CD14-positive monocyte (primary cell): ENCODE measurements at regions not wholly inside any gene's neighbourhood (a gene's known extent, or its start where the extent isn't known, plus 50 kb on each side); places are given as distances from the start of the nearest gene placed in this dataset.
A peak's percentile ranks its signal among the peaks of the same experiment; 100 is the strongest.

Experiments used
- DNase-seq, 3 donors: peaks; one replicate each; pipeline ENCODE4 v3.0.0-alpha.2; 2011 to 2022
- H2AFZ ChIP-seq: 2 replicates; pipeline ENCODE4 v1.6.0; 2012; ENCODE audit warnings: mild to moderate bottlenecking, low read depth, low read length, inconsistent platforms; ENCODE audit not compliant: insufficient read depth, poor library complexity, severe bottlenecking
- H3K27ac ChIP-seq, 2 donors: 1 replicate in 1 of 2; 2 replicates in 1 of 2; pipeline ENCODE4 v1.5.1; 2012 to 2013; ENCODE audit warnings: low read length in 2 of 2, control low read depth in 1 of 2, inconsistent platforms in 1 of 2, low read depth in 1 of 2, mild to moderate bottlenecking in 1 of 2
- H3K27me3 ChIP-seq, 2 donors: one replicate each; pipeline versions ENCODE4 v1.6.0 to v1.6.1; 2011 to 2013; ENCODE audit warnings: low read length in 2 of 2; ENCODE audit not compliant: control insufficient read depth in 2 of 2, insufficient read depth in 2 of 2
- H3K36me3 ChIP-seq, 2 donors: replicated peaks in 1 of 2; 1 replicate in 1 of 2; 2 replicates in 1 of 2; pipeline versions ENCODE4 v1.5.1 to v1.6.1; 2012 to 2013; ENCODE audit warnings: low read length in 2 of 2, control low read depth in 1 of 2, inconsistent platforms in 1 of 2, mild to moderate bottlenecking in 1 of 2; ENCODE audit not compliant: insufficient read depth in 2 of 2, control insufficient read depth in 1 of 2
- H3K4me1 ChIP-seq, 2 donors: 1 replicate in 1 of 2; 2 replicates in 1 of 2; pipeline versions ENCODE4 v1.5.1 to v1.6.1; 2012 to 2013; ENCODE audit warnings: low read length in 2 of 2, control low read depth in 1 of 2, inconsistent platforms in 1 of 2, mild to moderate bottlenecking in 1 of 2, moderate library complexity in 1 of 2; ENCODE audit not compliant: insufficient read depth in 2 of 2, control insufficient read depth in 1 of 2
- H3K4me2 ChIP-seq: replicated peaks from 2 replicates; pipeline ENCODE3; 2012; ENCODE audit warnings: low read length, moderate library complexity, mild to moderate bottlenecking; ENCODE audit not compliant: poor library complexity, severe bottlenecking; ENCODE audit errors: extremely low read depth
- H3K4me3 ChIP-seq, 3 experiments: fragments of 200-600 bp in 1 of 3; sonication (generic) in 1 of 3; replicated peaks in 1 of 3; 1 replicate in 2 of 3; 2 replicates in 1 of 3; pipeline ENCODE4 v1.5.1; 2011 to 2013; ENCODE audit warnings: low read length in 3 of 3, mild to moderate bottlenecking in 3 of 3, control low read depth in 2 of 3, low read depth in 2 of 3, inconsistent platforms in 1 of 3, moderate library complexity in 1 of 3
- H3K79me2 ChIP-seq: 2 replicates; pipeline ENCODE4 v1.6.0; 2012; ENCODE audit warnings: mild to moderate bottlenecking, control low read depth, inconsistent platforms, low read length, moderate library complexity; ENCODE audit not compliant: insufficient read depth
- H3K9ac ChIP-seq: 2 replicates; pipeline ENCODE4 v1.6.0; 2017; ENCODE audit warnings: low read length, mild to moderate bottlenecking; ENCODE audit not compliant: insufficient read depth, poor library complexity, severe bottlenecking
- H3K9me3 ChIP-seq, 2 donors: replicated peaks in 1 of 2; 1 replicate in 1 of 2; 2 replicates in 1 of 2; pipeline versions ENCODE4 v1.5.1 to v1.6.1; 2012 to 2013; ENCODE audit warnings: low read length in 2 of 2, control low read depth in 1 of 2; ENCODE audit not compliant: control insufficient read depth in 1 of 2, insufficient read depth in 1 of 2
- H4K20me1 ChIP-seq: 2 replicates; pipeline ENCODE4 v1.6.0; 2012; ENCODE audit warnings: mild to moderate bottlenecking, low read length, control low read depth, moderate library complexity; ENCODE audit not compliant: insufficient read depth
- H3K27ac Mint-ChIP-seq, 7 donors: one replicate each; pipeline ENCODE4 v1.8.0; 2020; ENCODE audit warnings: mild to moderate bottlenecking in 7 of 7, mixed read lengths in 7 of 7, moderate library complexity in 6 of 7, inconsistent platforms in 2 of 7
- H3K27me3 Mint-ChIP-seq, 3 donors: one replicate each; pipeline ENCODE4 v1.8.0; 2021 to 2022; ENCODE audit warnings: low read depth in 3 of 3, mild to moderate bottlenecking in 3 of 3, mixed read lengths in 3 of 3, moderate library complexity in 3 of 3, inconsistent platforms in 1 of 3
- H3K36me3 Mint-ChIP-seq, 2 donors: one replicate each; pipeline ENCODE4 v1.8.0; 2020; ENCODE audit warnings: mixed read lengths in 2 of 2, inconsistent platforms in 1 of 2, mild to moderate bottlenecking in 1 of 2
- H3K4me1 Mint-ChIP-seq: one replicate; pipeline ENCODE4 v1.8.0; 2020; ENCODE audit warnings: mild to moderate bottlenecking, mixed read lengths
- H3K4me3 Mint-ChIP-seq, 2 donors: one replicate each; pipeline ENCODE4 v1.8.0; 2020; ENCODE audit warnings: mild to moderate bottlenecking in 2 of 2, mixed read lengths in 2 of 2, moderate library complexity in 1 of 2
- H3K9me3 Mint-ChIP-seq, 7 donors: one replicate each; pipeline ENCODE4 v1.8.0; 2020 to 2022; ENCODE audit warnings: mixed read lengths in 7 of 7, mild to moderate bottlenecking in 6 of 7, moderate library complexity in 6 of 7, inconsistent platforms in 2 of 7
- CTCF ChIP-seq: fragments of 200-600 bp; IDR thresholded peaks from one replicate; pipeline ENCODE4 v1.8.0; 2022; ENCODE audit warnings: antibody characterized with exemption, mild to moderate bottlenecking
- WGBS: methylation state at CpG from one replicate; pipeline ENCODE4 v1.1.5; 2013; ENCODE audit warnings: missing lambda C conversion rate; ENCODE audit not compliant: insufficient coverage; 5-methylcytosine and 5-hydroxymethylcytosine counted together
- intact Hi-C, 2 donors: fragments of 100-400 bp; cut with micrococcal nuclease; formaldehyde crosslinking; loops; one replicate each; pipeline versions ENCODE4 v1.15.0 to v1.15.1; 2023

- Histone ChIP-seq H3K4me2 (no peak overlapping the region), H3K4me1 (peaks cover 18 to 23% of the 10 kb centered on the region in 2 donors), H2AFZ (no peak overlapping the region), H4K20me1 (no peaks in the 10 kb centered on the region), H3K9ac (no peak overlapping the region), H3K79me2 (no peaks in the 10 kb centered on the region), H3K9me3 (no peaks in the 10 kb centered on the region), H3K27ac (no peak overlapping the region), H3K4me3 (no peak overlapping the region), H3K27me3 (no peaks in the 10 kb centered on the region), H3K36me3 (no peaks in the 10 kb centered on the region)
- peaks cover 18% of the 10 kb centered on the region for H3K4me1 Mint-ChIP-seq
- WGBS, result 88% methylated on average over 11 of the region's 16 CpGs
- peaks cover 0 to 2% of the 10 kb centered on the region in 2 donors for H3K36me3 Mint-ChIP-seq
- peaks cover 0 to 2% (median 0%) of the 10 kb centered on the region in 7 donors for H3K9me3 Mint-ChIP-seq
- DNase-seq, result no peak
- peaks cover 2 to 4% (median 2%) of the 10 kb centered on the region in 3 donors for H3K27me3 Mint-ChIP-seq
- no peak overlapping the region for H3K4me3 Mint-ChIP-seq
- intact Hi-C loops, result no loop called here
- TF ChIP-seq CTCF, result no peak
- H3K27ac Mint-ChIP-seq, result peak overlapping the region in 1 of 7 donors; percentile 31
Observed at GRCh38 chr9:129379181-129379836, 201.2 kb upstream of the IER5L start.

GRCh38 chr9:129377931-129378661 is 200.0 kb upstream of the IER5L start:
- Histone ChIP-seq H3K9ac (no peak overlapping the region), H3K27me3 (no peaks in the 10 kb centered on the region), H2AFZ (no peak overlapping the region), H3K9me3 (no peaks in the 10 kb centered on the region), H3K27ac (no peak overlapping the region), H4K20me1 (no peaks in the 10 kb centered on the region), H3K4me2 (no peak overlapping the region), H3K79me2 (no peaks in the 10 kb centered on the region), H3K4me1 (peaks cover 10 to 11% of the 10 kb centered on the region in 2 donors), H3K4me3 (no peak overlapping the region), H3K36me3 (no peaks in the 10 kb centered on the region)
- no peak for TF ChIP-seq CTCF
- H3K9me3 Mint-ChIP-seq, result peaks cover 0 to 2% (median 0%) of the 10 kb centered on the region in 7 donors
- DNase-seq, result no peak
- H3K27ac Mint-ChIP-seq, result no peak overlapping the region
- intact Hi-C loops, result no loop called here
- peaks cover 2 to 6% (median 4%) of the 10 kb centered on the region in 3 donors for H3K27me3 Mint-ChIP-seq
- H3K36me3 Mint-ChIP-seq, result peaks cover 0 to 2% of the 10 kb centered on the region in 2 donors
- no peak overlapping the region for H3K4me3 Mint-ChIP-seq
- WGBS, result 92% methylated on average over 17 of the region's 28 CpGs
- H3K4me1 Mint-ChIP-seq, result peaks cover 14% of the 10 kb centered on the region
